ENCODE measurements at regions not wholly inside any gene's neighbourhood (a gene's known extent, or its start where the extent isn't known, plus 50 kb on each side); places are given as distances from the start of the nearest gene placed in this dataset.

DNA sequence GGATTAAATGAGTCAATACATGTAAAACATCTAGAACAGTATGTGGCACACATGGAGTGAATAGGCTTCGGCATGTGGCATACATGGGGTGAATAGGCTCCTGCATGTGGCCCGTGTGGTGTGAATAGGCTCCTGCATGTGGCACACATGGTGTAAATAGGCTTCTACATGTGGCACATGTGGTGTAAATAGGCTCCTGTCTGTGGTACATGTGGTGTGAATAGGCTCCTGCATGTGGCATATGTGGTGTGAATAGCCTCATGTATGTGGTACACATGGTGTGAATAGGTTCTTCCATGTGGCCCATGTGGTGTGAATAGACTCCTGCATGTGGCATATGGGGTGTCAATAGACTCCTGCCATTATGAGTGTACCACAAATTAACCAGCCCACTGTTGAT lies 219.1 kb upstream of the KIRREL3 start:
- Mint-ChIP-seq H3K4me1 (peaks cover 5% of the 10 kb centered on the region; the same call in 2 of the 3 replicates), H3K9me3 (no peaks in the 10 kb centered on the region), H3K4me3 (no peak overlapping the region), H3K27ac (no peak overlapping the region), H3K36me3 (ENCODE audit: low read depth) (no peaks in the 10 kb centered on the region), H3K27me3 (ENCODE audit: insufficient read depth, low read depth, poor library complexity) (no peaks in the 10 kb centered on the region)
- H3K9me2 ChIP-seq (ENCODE audit: insufficient read depth), result no peaks in the 10 kb centered on the region
- H2AFZ ChIP-seq, result no peak overlapping the region
- H3K27me3 ChIP-seq (ENCODE audit: insufficient read depth), result no peaks in the 10 kb centered on the region
- no peak for ATAC-seq
- no peak for DNase-seq (ENCODE audit: low spot score)
- TF ChIP-seq CREB1 (CRISPR knock-in tag; IDR thresholded peaks at IDR 0.05; ENCODE audit: low read depth), result no peak
- TF ChIP-seq, protein P1, sequence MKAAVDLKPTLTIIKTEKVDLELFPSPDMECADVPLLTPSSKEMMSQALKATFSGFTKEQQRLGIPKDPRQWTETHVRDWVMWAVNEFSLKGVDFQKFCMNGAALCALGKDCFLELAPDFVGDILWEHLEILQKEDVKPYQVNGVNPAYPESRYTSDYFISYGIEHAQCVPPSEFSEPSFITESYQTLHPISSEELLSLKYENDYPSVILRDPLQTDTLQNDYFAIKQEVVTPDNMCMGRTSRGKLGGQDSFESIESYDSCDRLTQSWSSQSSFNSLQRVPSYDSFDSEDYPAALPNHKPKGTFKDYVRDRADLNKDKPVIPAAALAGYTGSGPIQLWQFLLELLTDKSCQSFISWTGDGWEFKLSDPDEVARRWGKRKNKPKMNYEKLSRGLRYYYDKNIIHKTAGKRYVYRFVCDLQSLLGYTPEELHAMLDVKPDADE (IDR thresholded peaks at IDR 0.05), result no peak
- no peak for TF ChIP-seq CTCF (conservative IDR thresholded peaks at IDR 0.05; ENCODE audit: low read depth in 2 of 2)
- TF ChIP-seq EZH2 (IDR thresholded peaks at IDR 0.05; ENCODE audit: low read depth, unreplicated experiment), result no peak
- no peak for TF ChIP-seq NANOG (IDR thresholded peaks at IDR 0.05; ENCODE audit: borderline replicate concordance)
- no peak for TF ChIP-seq JUNB (IDR thresholded peaks at IDR 0.05; ENCODE audit: unreplicated experiment)
- TF ChIP-seq EZH2phosphoT487 (IDR thresholded peaks at IDR 0.05; ENCODE audit: unreplicated experiment), result no peak
- no peak for TF ChIP-seq REST (IDR thresholded peaks at IDR 0.05; ENCODE audit: unreplicated experiment)
- TF ChIP-seq ZNF331 (CRISPR knock-in tag; IDR thresholded peaks at IDR 0.05; ENCODE audit: low read depth), result no peak
- no peak for TF ChIP-seq ZNF462 (CRISPR knock-in tag; IDR thresholded peaks at IDR 0.05)
- no peak for TF ChIP-seq POLR2AphosphoS5 (IDR thresholded peaks at IDR 0.05; ENCODE audit: low read depth)
- TF ChIP-seq STAT1 (IDR thresholded peaks at IDR 0.05; ENCODE audit: unreplicated experiment), result no peak
- no peak for TF ChIP-seq ZNF114 (CRISPR knock-in tag; IDR thresholded peaks at IDR 0.05)
- no peak overlapping the region for H3K4me3 ChIP-seq
- no peak overlapping the region for H3K4me2 ChIP-seq
- no peak overlapping the region for H3K27ac ChIP-seq (ENCODE audit: low read depth)
- H4K20me1 ChIP-seq (replicated peaks; ENCODE audit: insufficient read depth), result no peaks in the 10 kb centered on the region
- no peaks in the 10 kb centered on the region for H3F3A ChIP-seq (replicated peaks; ENCODE audit: low read depth)
- no peaks in the 10 kb centered on the region for H3K36me3 ChIP-seq (ENCODE audit: insufficient read depth)
- no peaks in the 10 kb centered on the region for H3K4me1 ChIP-seq (ENCODE audit: insufficient read depth)
- H3K79me2 ChIP-seq (replicated peaks; ENCODE audit: insufficient read depth), result no peaks in the 10 kb centered on the region

Data from GM23338 (cell line).